ENCODE measurements at regions not wholly inside any gene's neighbourhood (a gene's known extent, or its start where the extent isn't known, plus 50 kb on each side); places are given as distances from the start of the nearest gene placed in this dataset.

- TF ChIP-seq YY1 (IDR thresholded peaks at IDR 0.05; ENCODE audit: extremely low read depth, insufficient replicate concordance, low read depth, low read length): no peak
- no peak for TF ChIP-seq ZFX (IDR thresholded peaks at IDR 0.05)
- TF ChIP-seq SIN3A (IDR thresholded peaks at IDR 0.05; ENCODE audit: low read depth): no peak
- no peak for TF ChIP-seq ELF1 (IDR thresholded peaks at IDR 0.05; ENCODE audit: borderline replicate concordance, low read depth)
- no peak for TF ChIP-seq EZH2 (IDR thresholded peaks at IDR 0.05)
- TF ChIP-seq ATF3 (IDR thresholded peaks at IDR 0.05): no peak
- no peak for TF ChIP-seq ZBTB33 (IDR thresholded peaks at IDR 0.05; ENCODE audit: extremely low read depth, insufficient replicate concordance, low read length)
- no peak for TF ChIP-seq FOSL1 (IDR thresholded peaks at IDR 0.05; ENCODE audit: low read depth)
- no peak for TF ChIP-seq CTCF (IDR thresholded peaks at IDR 0.05 in 2 of 3, conservative IDR thresholded peaks at IDR 0.05 in 1 of 3; ENCODE audit: borderline replicate concordance in 1 of 3, insufficient read depth in 1 of 3, low read depth in 2 of 3, low read length in 2 of 3)
- no peak for TF ChIP-seq CEBPB (IDR thresholded peaks at IDR 0.05; ENCODE audit: low read depth)
These were observed 942.4 kb downstream of the XPNPEP1 start (continued) for GRCh38 chr10:108980869-108981268.

GRCh38 chr10:108975459-108976058, 947.8 kb downstream of the XPNPEP1 start:
- H3K4me3 ChIP-seq (replicated peaks in 1 of 2; ENCODE audit: low read depth in 1 of 2, low read length in 2 of 2): no peak overlapping the region
- TF ChIP-seq SRF (IDR thresholded peaks at IDR 0.05; ENCODE audit: low read depth): no peak
- no peak for TF ChIP-seq SP1 (IDR thresholded peaks at IDR 0.05; ENCODE audit: low read depth)
- TF ChIP-seq RAD21 (IDR thresholded peaks at IDR 0.05; ENCODE audit: low read depth): no peak
- no peak for TF ChIP-seq FOSL1 (IDR thresholded peaks at IDR 0.05; ENCODE audit: low read depth)
- no peak for TF ChIP-seq REST (IDR thresholded peaks at IDR 0.05; ENCODE audit: low read depth)
- no peak for TF ChIP-seq YY1 (IDR thresholded peaks at IDR 0.05; ENCODE audit: extremely low read depth, insufficient replicate concordance, low read depth, low read length)
- no peak for TF ChIP-seq TCF7L2 (IDR thresholded peaks at IDR 0.05; ENCODE audit: borderline replicate concordance, extremely low read depth, insufficient read depth, insufficient read length)
- no peak for TF ChIP-seq EZH2 (IDR thresholded peaks at IDR 0.05)
- TF ChIP-seq POLR2A (IDR thresholded peaks at IDR 0.05; ENCODE audit: borderline replicate concordance, extremely low read depth, insufficient read depth, insufficient read length): no peak
- TF ChIP-seq ZNF274 (IDR thresholded peaks at IDR 0.05; ENCODE audit: low read depth, low read length): no peak
- no peak for TF ChIP-seq CEBPB (IDR thresholded peaks at IDR 0.05; ENCODE audit: low read depth)

More at GRCh38 chr10:108975459-108976058, 947.8 kb downstream of the XPNPEP1 start:
- no peaks in the 10 kb centered on the region for H3K79me2 ChIP-seq (ENCODE audit: insufficient read depth, low read length)
- POLR2A ChIA-PET: no interaction called here
- RAD21 ChIA-PET (ENCODE audit: low non-redundant PET in 1 of 2, low total read pairs in 2 of 2, uncharacterized antibody in 2 of 2, unreplicated experiment in 2 of 2): no interaction called here
- ATAC-seq: no peak
- H4K20me1 ChIP-seq (ENCODE audit: insufficient read depth): no peaks in the 10 kb centered on the region
- no peaks in the 10 kb centered on the region for H3K27me3 ChIP-seq (ENCODE audit: insufficient read depth, low read length)
- CTCF ChIA-PET: no interaction called here
- H3K27ac ChIP-seq (ENCODE audit: low read depth, low read length): no peak overlapping the region
- no peaks in the 10 kb centered on the region for H3K4me1 ChIP-seq (ENCODE audit: control insufficient read depth in 1 of 2, insufficient read depth in 2 of 2, low read length in 2 of 2)
- no peaks in the 10 kb centered on the region for H3K9me2 ChIP-seq (ENCODE audit: insufficient read depth)
- no peaks in the 10 kb centered on the region for H3K36me3 ChIP-seq (ENCODE audit: control insufficient read depth in 1 of 2, insufficient read depth in 2 of 2, low read length in 2 of 2)
- no peak for DNase-seq (ENCODE audit: low read depth, low spot score)
- no TSS peak for BruUV-seq (replicated peaks)
- H3K4me2 ChIP-seq (ENCODE audit: low read length): no peak overlapping the region
- intact Hi-C loops (cut with micrococcal nuclease): no loop called here
- H3K9ac ChIP-seq (ENCODE audit: low read length): no peak overlapping the region
- H2AFZ ChIP-seq (ENCODE audit: low read depth, low read length, poor library complexity, severe bottlenecking): no peak overlapping the region
- H3K9me3 ChIP-seq (ENCODE audit: control insufficient read depth in 1 of 2, insufficient read depth in 1 of 2, low read depth in 1 of 2, low read length in 2 of 2): peaks cover 31 to 41% of the 10 kb centered on the region in 2 experiments; a peak in 2 of 4 replicates

Data from HCT116 (cell line).